HFFc6 (cell line): ENCODE measurements at regions not wholly inside any gene's neighbourhood (a gene's known extent, or its start where the extent isn't known, plus 50 kb on each side); places are given as distances from the start of the nearest gene placed in this dataset.

Source experiments
- DNase-seq: peaks from one replicate; pipeline ENCODE4 v3.0.0-alpha.2; 2018
- H3K27ac Mint-ChIP-seq: 2 replicates; pipeline ENCODE4 v1.8.0; 2020; ENCODE audit warnings: mild to moderate bottlenecking, mixed read lengths
- H3K27me3 Mint-ChIP-seq: 2 replicates; pipeline ENCODE4 v1.8.0; 2021; ENCODE audit warnings: mild to moderate bottlenecking, moderate library complexity, mixed read lengths; ENCODE audit not compliant: insufficient read depth
- H3K36me3 Mint-ChIP-seq: 2 replicates; pipeline ENCODE4 v1.8.0; 2021; ENCODE audit warnings: low read depth, mixed read lengths
- H3K4me1 Mint-ChIP-seq: 2 replicates; pipeline ENCODE4 v1.8.0; 2020; ENCODE audit warnings: low read depth, mixed read lengths
- H3K4me3 Mint-ChIP-seq: 2 replicates; pipeline ENCODE4 v1.8.0; 2020; ENCODE audit warnings: mild to moderate bottlenecking, moderate library complexity, mixed read lengths
- H3K9me3 Mint-ChIP-seq: 2 replicates; pipeline ENCODE4 v1.8.0; 2020; ENCODE audit warnings: mild to moderate bottlenecking, mixed read lengths
- CTCF ChIP-seq: fragments of 200-600 bp; sonication (generic); IDR thresholded peaks from 2 replicates; pipeline ENCODE4 v1.5.0; 2021; ENCODE audit warnings: antibody characterized with exemption, mild to moderate bottlenecking

GRCh38 chr14:76599559-76600287 is 161.5 kb upstream of the VASH1 start:
- Mint-ChIP-seq H3K27ac (no peak overlapping the region), H3K9me3 (no peaks in the 10 kb centered on the region), H3K27me3 (peaks cover 27% of the 10 kb centered on the region), H3K4me3 (no peak overlapping the region), H3K4me1 (no peaks in the 10 kb centered on the region), H3K36me3 (no peaks in the 10 kb centered on the region)
- no peak for DNase-seq
- no peak for TF ChIP-seq CTCF

- H3K9me3 Mint-ChIP-seq = no peaks in the 10 kb centered on the region
- no peak overlapping the region for H3K27ac Mint-ChIP-seq
- H3K27me3 Mint-ChIP-seq = peaks cover 23% of the 10 kb centered on the region
- no peak for DNase-seq
- H3K4me3 Mint-ChIP-seq = no peak overlapping the region
- H3K4me1 Mint-ChIP-seq = no peaks in the 10 kb centered on the region
- H3K36me3 Mint-ChIP-seq = no peaks in the 10 kb centered on the region
- TF ChIP-seq CTCF = no peak
Measured at GRCh38 chr14:76603713-76604112, 157.6 kb upstream of the VASH1 start.

- Mint-ChIP-seq H3K36me3 (no peaks in the 10 kb centered on the region), H3K4me3 (no peak overlapping the region)
Measured at GRCh38 chr14:76607510-76607909, 153.8 kb upstream of the VASH1 start.

GRCh38 chr14:76612654-76613053 is 148.6 kb upstream of the VASH1 start:
- Mint-ChIP-seq H3K4me3 (no peak overlapping the region), H3K9me3 (no peaks in the 10 kb centered on the region), H3K27me3 (peaks cover 9% of the 10 kb centered on the region), H3K27ac (no peak overlapping the region), H3K36me3 (no peaks in the 10 kb centered on the region), H3K4me1 (no peaks in the 10 kb centered on the region)
- no peak for TF ChIP-seq CTCF
- no peak for DNase-seq

More at GRCh38 chr14:76607510-76607909, 153.8 kb upstream of the VASH1 start:
- no peak overlapping the region for H3K27ac Mint-ChIP-seq
- no peaks in the 10 kb centered on the region for H3K4me1 Mint-ChIP-seq
- peaks cover 13% of the 10 kb centered on the region for H3K27me3 Mint-ChIP-seq
- TF ChIP-seq CTCF = no peak
- no peak for DNase-seq
- no peaks in the 10 kb centered on the region for H3K9me3 Mint-ChIP-seq

GRCh38 chr14:76613616-76614015 is 147.7 kb upstream of the VASH1 start:
- H3K27me3 Mint-ChIP-seq = peaks cover 9% of the 10 kb centered on the region
- no peak overlapping the region for H3K27ac Mint-ChIP-seq
- no peaks in the 10 kb centered on the region for H3K36me3 Mint-ChIP-seq

More at GRCh38 chr14:76613616-76614015, 147.7 kb upstream of the VASH1 start:
- no peak for DNase-seq
- Mint-ChIP-seq H3K4me1 (no peaks in the 10 kb centered on the region), H3K4me3 (no peak overlapping the region), H3K9me3 (no peaks in the 10 kb centered on the region)
- TF ChIP-seq CTCF = no peak
